Right renal pelvis (tissue), 4 donors: ENCODE measurements at regions not wholly inside any gene's neighbourhood (a gene's known extent, or its start where the extent isn't known, plus 50 kb on each side); places are given as distances from the start of the nearest gene placed in this dataset.

ENCODE experiments used
- DNase-seq, 4 donors: peaks; one replicate each; pipeline ENCODE4 v3.0.0-alpha.2; 2013; ENCODE audit warnings: low read depth in 4 of 4, low spot score in 3 of 4, missing footprints in 1 of 4

- no peak for DNase-seq
These were observed 102.9 kb downstream of the RASSF9 start for GRCh38 chr12:85733221-85733840.

GRCh38 chr12:85733984-85734383 lies 102.2 kb downstream of the RASSF9 start:
- DNase-seq: no peak

DNA sequence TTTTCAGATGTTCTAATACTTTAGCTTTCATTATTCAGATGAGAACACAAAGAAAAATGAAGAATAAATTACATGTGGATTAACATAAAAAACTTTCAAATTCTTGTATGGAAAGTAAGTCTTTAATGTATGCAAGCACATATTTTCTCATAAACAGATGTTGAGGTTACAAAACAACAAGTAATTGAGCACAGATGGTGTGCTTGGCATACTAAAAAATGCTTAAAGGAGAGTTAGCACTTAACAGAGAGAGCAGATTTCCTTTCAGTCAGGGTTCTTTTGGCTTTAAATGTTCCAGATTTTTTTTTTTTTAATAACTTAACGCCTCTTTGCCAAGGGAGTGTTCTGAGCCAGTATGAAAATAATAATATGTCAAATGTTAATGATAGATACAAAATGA lies 96.0 kb downstream of the RASSF9 start:
- DNase-seq: no peak

DNA sequence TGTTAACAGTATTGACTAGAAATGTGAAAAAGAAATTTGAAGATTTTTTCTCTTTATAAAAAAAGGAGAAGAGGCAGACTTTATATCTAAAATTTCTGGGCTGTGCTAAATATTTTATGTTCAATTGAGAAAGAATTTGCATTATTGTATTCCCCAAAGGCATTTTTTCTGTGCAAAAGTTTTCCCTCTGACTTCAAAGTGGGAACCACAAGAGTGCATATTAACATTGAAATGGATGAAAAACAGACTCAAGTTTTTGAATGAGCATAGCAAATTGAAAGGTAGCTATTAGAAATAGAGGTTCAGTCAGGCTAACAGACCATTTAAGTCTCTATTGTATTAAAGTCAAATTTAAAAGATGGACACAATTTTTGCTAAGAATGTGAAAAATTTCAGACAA lies 95.2 kb downstream of the RASSF9 start:
- DNase-seq: no peak

DNA sequence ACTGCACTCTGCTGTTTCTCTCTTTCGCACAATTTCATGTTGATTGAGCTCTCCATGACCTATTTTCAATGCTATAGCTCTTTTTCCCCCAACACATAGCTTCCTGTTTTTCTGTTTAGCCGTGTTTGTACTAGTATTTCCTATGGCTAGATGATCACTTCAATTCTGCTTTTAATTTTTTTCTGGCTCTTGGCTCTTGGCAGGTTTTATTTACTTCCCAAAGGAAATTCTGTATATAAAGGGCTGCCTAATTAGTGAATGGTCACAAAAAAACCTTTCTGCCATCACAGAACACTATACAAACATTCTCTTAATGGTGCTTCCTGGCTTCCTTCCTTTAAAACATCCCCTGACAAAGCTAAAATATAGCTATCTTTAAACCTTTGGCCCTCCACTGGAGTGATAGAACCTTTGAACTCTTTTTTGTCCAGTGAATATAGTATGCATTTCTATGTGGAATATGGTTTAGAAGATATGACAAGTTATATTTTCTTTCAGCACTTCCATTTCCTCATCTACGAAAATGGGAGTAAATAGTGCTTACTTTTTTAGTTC lies 88.2 kb downstream of the RASSF9 start:
- DNase-seq: no peak
